CD4-positive, alpha-beta T cell (primary cell): ENCODE measurements at regions not wholly inside any gene's neighbourhood (a gene's known extent, or its start where the extent isn't known, plus 50 kb on each side); places are given as distances from the start of the nearest gene placed in this dataset.

Source experiments
- ATAC-seq: fragments of 200-7000 bp; cut with Tn5 transposase; one replicate; pipeline ENCODE4 v1.10.0; 2022; ENCODE audit warnings: mild to moderate bottlenecking; ENCODE audit not compliant: poor library complexity
- CTCF ChIA-PET: fragments of 350-600 bp; sonication (Branson Sonifier 250); formaldehyde crosslinking; loops from one replicate; lab custom pipeline; 2021; ENCODE audit warnings: antibody characterized with exemption, inconsistent platforms; lab: Charles Lee
- POLR2A ChIA-PET: fragments of 350-600 bp; sonication (Branson Sonifier 250); formaldehyde crosslinking; loops from one replicate; lab custom pipeline; 2021; ENCODE audit warnings: antibody characterized with exemption, inconsistent platforms; lab: Charles Lee
- DNase-seq, 14 experiments: peaks; one replicate each; pipeline ENCODE4 v3.0.0-alpha.2; 2013 to 2020; ENCODE audit warnings: mixed read lengths in 2 of 14
- H3K27ac ChIP-seq, 2 donors: one replicate each; pipeline versions ENCODE4 v1.5.1 to v1.7.0; 2013; ENCODE audit warnings: low read length in 2 of 2, low read depth in 1 of 2, mild to moderate bottlenecking in 1 of 2
- H3K27me3 ChIP-seq, 2 experiments: 1 replicate in 1 of 2; 2 replicates in 1 of 2; pipeline versions ENCODE4 v1.6.1 to v1.7.0; 2013; ENCODE audit warnings: low read length in 2 of 2, control low read depth in 1 of 2, mild to moderate bottlenecking in 1 of 2, moderate library complexity in 1 of 2; ENCODE audit not compliant: insufficient read depth in 2 of 2, control insufficient read depth in 1 of 2
- H3K36me3 ChIP-seq: one replicate; pipeline ENCODE4 v1.6.1; 2013; ENCODE audit warnings: low read length, control low read depth; ENCODE audit not compliant: insufficient read depth
- H3K4me1 ChIP-seq: one replicate; pipeline ENCODE4 v1.6.1; 2013; ENCODE audit warnings: low read length, control low read depth; ENCODE audit not compliant: insufficient read depth
- H3K4me3 ChIP-seq: one replicate; pipeline ENCODE4 v1.5.1; 2013; ENCODE audit warnings: mild to moderate bottlenecking, low read length, moderate library complexity
- H3K9me3 ChIP-seq, 2 experiments: 1 replicate in 1 of 2; 2 replicates in 1 of 2; pipeline versions ENCODE4 v1.6.1 to v1.7.0; 2013; ENCODE audit warnings: low read length in 2 of 2, mild to moderate bottlenecking in 2 of 2, control low read depth in 1 of 2, moderate library complexity in 1 of 2; ENCODE audit not compliant: control insufficient read depth in 1 of 2, insufficient read depth in 1 of 2
- H3K27ac Mint-ChIP-seq: one replicate; pipeline ENCODE4 v1.8.0; 2020; ENCODE audit warnings: mixed read lengths
- H3K27me3 Mint-ChIP-seq: one replicate; pipeline ENCODE4 v1.8.0; 2021; ENCODE audit warnings: mixed read lengths
- H3K36me3 Mint-ChIP-seq: one replicate; pipeline ENCODE4 v1.8.0; 2021; ENCODE audit warnings: low read depth, mixed read lengths
- H3K4me1 Mint-ChIP-seq: one replicate; pipeline ENCODE4 v1.8.0; 2021; ENCODE audit warnings: low read depth, mixed read lengths
- H3K4me3 Mint-ChIP-seq: one replicate; pipeline ENCODE4 v1.8.0; 2020; ENCODE audit warnings: mild to moderate bottlenecking, mixed read lengths
- H3K9me3 Mint-ChIP-seq: one replicate; pipeline ENCODE4 v1.8.0; 2020; ENCODE audit warnings: mixed read lengths
- CTCF ChIP-seq: fragments of 200-600 bp; IDR thresholded peaks from one replicate; pipeline ENCODE4 v1.8.0; 2022; ENCODE audit warnings: antibody characterized with exemption, mild to moderate bottlenecking
- intact Hi-C, 2 experiments: fragments of 100-400 bp; cut with DNase I in 1 of 2; cut with micrococcal nuclease in 1 of 2; formaldehyde crosslinking; loops; one replicate each; pipeline versions ENCODE4 v1.15.1 to v1.9.0; 2023 to 2025; cut with DNase I, micrococcal nuclease

DNA sequence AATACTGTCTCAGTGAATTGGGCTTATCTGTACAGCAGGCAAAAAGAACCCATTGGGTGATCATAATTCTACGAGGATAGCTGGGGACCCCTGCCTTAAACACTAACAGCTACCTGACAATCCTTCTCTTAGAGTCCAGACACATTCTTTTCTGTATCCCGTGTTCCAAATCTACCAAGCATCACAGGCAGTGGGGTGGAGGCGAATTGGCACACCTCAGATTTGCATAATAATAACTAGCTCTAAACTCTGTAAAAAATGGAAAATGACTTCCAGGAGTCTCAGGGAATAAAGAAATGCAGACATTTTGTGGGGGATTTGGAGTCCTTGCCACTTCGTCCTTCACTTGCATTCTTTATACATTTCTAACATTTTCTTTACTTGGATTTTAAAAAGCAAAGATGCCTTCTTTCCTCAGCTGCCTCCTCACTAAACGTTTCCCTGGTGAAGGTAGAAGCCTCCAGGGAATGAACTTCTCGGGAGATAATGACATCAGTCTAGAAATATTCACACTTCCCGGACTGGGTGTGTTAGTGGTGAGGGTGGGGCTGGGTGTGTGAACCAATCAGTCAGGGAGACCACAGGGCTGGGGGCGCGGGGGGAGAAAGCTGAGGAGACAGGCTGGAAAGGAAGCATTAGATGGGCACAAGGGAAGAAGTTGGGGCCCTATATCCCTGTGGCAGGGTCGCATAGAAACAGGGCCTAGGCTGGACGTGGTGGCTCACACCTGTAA lies 59.1 kb upstream of the BOD1L2 start:
- CTCF ChIA-PET: no interaction called here
- Histone ChIP-seq H3K4me1 (peaks cover 9% of the 10 kb centered on the region), H3K9me3 (no peaks in the 10 kb centered on the region), H3K27ac (no peak overlapping the region), H3K27me3 (peaks cover 0 to 4% of the 10 kb centered on the region in 2 experiments), H3K4me3 (no peak overlapping the region), H3K36me3 (no peaks in the 10 kb centered on the region)
- no peaks in the 10 kb centered on the region for H3K9me3 Mint-ChIP-seq
- no peaks in the 10 kb centered on the region for H3K36me3 Mint-ChIP-seq
- DNase-seq (no peak), ATAC-seq (no peak)
- H3K27me3 Mint-ChIP-seq: peaks cover 59% of the 10 kb centered on the region
- no peak overlapping the region for H3K4me3 Mint-ChIP-seq
- no peak for TF ChIP-seq CTCF
- intact Hi-C loops: no loop called here
- POLR2A ChIA-PET: no interaction called here
- H3K4me1 Mint-ChIP-seq: peaks cover 7% of the 10 kb centered on the region
- no peak overlapping the region for H3K27ac Mint-ChIP-seq

DNA sequence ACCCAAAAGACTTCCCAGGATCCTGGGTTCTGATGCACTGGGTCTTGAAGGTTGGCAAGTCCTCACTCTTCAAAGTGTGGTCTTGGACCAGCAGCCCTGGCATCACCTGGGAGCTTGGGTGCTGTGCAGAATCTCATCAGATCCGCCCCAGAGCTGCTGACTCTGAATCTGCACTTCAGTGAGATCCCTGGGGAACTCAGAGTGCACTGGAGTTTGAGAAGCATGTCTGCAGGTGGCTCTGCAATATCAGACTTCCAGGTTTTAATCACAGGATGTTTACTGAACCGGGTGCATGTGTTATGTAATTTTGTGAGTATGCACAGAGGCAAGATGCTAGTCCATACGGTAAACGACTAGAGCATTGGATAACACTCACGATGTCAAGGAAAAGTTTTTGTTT lies 58.0 kb upstream of the BOD1L2 start:
- H3K27me3 Mint-ChIP-seq: peaks cover 48% of the 10 kb centered on the region
- DNase-seq: no peak
- H3K36me3 ChIP-seq: no peaks in the 10 kb centered on the region
- no peaks in the 10 kb centered on the region for H3K36me3 Mint-ChIP-seq
- H3K4me1 Mint-ChIP-seq: peaks cover 7% of the 10 kb centered on the region
- no peak overlapping the region for H3K4me3 Mint-ChIP-seq
- CTCF ChIA-PET: no interaction called here
- POLR2A ChIA-PET: no interaction called here
- intact Hi-C loops: no loop called here
- H3K4me3 ChIP-seq: no peak overlapping the region
- TF ChIP-seq CTCF: no peak
- peaks cover 0 to 4% of the 10 kb centered on the region in 2 experiments for H3K27me3 ChIP-seq
- H3K27ac Mint-ChIP-seq: no peak overlapping the region
- no peaks in the 10 kb centered on the region for H3K9me3 ChIP-seq
- no peaks in the 10 kb centered on the region for H3K9me3 Mint-ChIP-seq
- H3K4me1 ChIP-seq: peaks cover 9% of the 10 kb centered on the region
- no peak overlapping the region for H3K27ac ChIP-seq
- ATAC-seq: no peak

GRCh38 chr18:57089702-57090101 lies 57.2 kb upstream of the BOD1L2 start:
- Mint-ChIP-seq H3K4me3 (no peak overlapping the region), H3K9me3 (no peaks in the 10 kb centered on the region), H3K4me1 (peaks cover 5% of the 10 kb centered on the region), H3K36me3 (no peaks in the 10 kb centered on the region), H3K27me3 (peaks cover 40% of the 10 kb centered on the region), H3K27ac (no peak overlapping the region)
- H3K27me3 ChIP-seq: peaks cover 0 to 4% of the 10 kb centered on the region in 2 experiments
- intact Hi-C loops: no loop called here
- CTCF ChIA-PET: no interaction called here
- H3K9me3 ChIP-seq: no peaks in the 10 kb centered on the region
- H3K27ac ChIP-seq: no peak overlapping the region
- POLR2A ChIA-PET: no interaction called here
- H3K4me1 ChIP-seq: peaks cover 6% of the 10 kb centered on the region
- no peaks in the 10 kb centered on the region for H3K36me3 ChIP-seq
- no peak for TF ChIP-seq CTCF
- DNase-seq (no peak), ATAC-seq (no peak)
- H3K4me3 ChIP-seq: no peak overlapping the region
